ENCODE measurements at regions not wholly inside any gene's neighbourhood (a gene's known extent, or its start where the extent isn't known, plus 50 kb on each side); places are given as distances from the start of the nearest gene placed in this dataset.

DNA sequence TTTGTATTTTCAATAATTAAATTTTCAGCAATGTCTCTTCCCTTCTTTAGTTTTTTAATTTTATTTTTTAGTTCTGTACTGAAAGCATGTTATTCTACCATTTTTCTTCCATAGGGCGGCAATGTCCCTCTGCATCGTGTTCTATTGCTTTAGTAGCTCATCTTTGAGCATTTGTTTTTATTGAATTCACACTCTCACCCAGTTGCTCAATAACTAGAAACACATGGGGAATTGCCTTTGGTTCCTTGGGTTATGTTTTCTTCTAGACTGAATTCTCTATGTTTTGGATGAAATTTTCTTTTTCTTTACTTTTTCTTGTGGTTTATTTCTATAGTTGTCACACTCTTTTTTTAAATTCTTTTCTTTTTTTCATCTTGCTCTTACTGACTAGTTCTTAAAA lies 233.8 kb upstream of the LDB2 start:
- ATAC-seq (no peak), DNase-seq (no peak)
- no peak overlapping the region for H3K27ac ChIP-seq
- H3K27me3 ChIP-seq: no peaks in the 10 kb centered on the region
- intact Hi-C loops (cut with DNase I): no loop called here
- TF ChIP-seq, protein P1, sequence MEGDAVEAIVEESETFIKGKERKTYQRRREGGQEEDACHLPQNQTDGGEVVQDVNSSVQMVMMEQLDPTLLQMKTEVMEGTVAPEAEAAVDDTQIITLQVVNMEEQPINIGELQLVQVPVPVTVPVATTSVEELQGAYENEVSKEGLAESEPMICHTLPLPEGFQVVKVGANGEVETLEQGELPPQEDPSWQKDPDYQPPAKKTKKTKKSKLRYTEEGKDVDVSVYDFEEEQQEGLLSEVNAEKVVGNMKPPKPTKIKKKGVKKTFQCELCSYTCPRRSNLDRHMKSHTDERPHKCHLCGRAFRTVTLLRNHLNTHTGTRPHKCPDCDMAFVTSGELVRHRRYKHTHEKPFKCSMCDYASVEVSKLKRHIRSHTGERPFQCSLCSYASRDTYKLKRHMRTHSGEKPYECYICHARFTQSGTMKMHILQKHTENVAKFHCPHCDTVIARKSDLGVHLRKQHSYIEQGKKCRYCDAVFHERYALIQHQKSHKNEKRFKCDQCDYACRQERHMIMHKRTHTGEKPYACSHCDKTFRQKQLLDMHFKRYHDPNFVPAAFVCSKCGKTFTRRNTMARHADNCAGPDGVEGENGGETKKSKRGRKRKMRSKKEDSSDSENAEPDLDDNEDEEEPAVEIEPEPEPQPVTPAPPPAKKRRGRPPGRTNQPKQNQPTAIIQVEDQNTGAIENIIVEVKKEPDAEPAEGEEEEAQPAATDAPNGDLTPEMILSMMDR (IDR thresholded peaks at IDR 0.05): no peak
- peaks cover 0 to 2% of the 10 kb centered on the region in 2 donors for H3K9me3 ChIP-seq
- no peaks in the 10 kb centered on the region for H3K36me3 ChIP-seq
- no peaks in the 10 kb centered on the region for H3K4me1 ChIP-seq
- no peak overlapping the region for H3K4me3 ChIP-seq

DNA sequence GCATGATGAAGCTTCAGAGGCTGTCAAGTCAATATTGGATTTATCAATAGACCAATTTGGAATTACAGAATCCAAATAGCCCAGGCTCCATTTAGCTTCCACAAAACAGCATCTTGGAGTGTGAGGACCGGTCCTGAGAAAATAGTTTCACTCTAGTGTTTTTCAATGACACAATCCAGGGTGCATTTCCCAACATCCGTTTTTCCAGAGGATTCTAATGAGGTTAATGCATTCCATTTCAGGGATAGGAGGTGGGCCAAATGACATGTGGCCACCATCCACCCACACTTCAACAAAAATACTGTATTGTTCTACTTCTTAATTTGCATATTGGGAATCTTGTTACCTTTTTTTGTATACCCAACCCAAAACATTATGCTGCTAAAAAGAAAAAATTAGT lies 229.8 kb upstream of the LDB2 start:
- DNase-seq (no peak), ATAC-seq (no peak)
- Histone ChIP-seq H3K9me3 (no peaks in the 10 kb centered on the region), H3K4me1 (no peaks in the 10 kb centered on the region), H3K4me3 (no peak overlapping the region), H3K36me3 (no peaks in the 10 kb centered on the region), H3K27ac (no peak overlapping the region), H3K27me3 (no peaks in the 10 kb centered on the region)
- TF ChIP-seq, protein P1 (IDR thresholded peaks at IDR 0.05): no peak
- intact Hi-C loops (cut with DNase I): no loop called here

DNA sequence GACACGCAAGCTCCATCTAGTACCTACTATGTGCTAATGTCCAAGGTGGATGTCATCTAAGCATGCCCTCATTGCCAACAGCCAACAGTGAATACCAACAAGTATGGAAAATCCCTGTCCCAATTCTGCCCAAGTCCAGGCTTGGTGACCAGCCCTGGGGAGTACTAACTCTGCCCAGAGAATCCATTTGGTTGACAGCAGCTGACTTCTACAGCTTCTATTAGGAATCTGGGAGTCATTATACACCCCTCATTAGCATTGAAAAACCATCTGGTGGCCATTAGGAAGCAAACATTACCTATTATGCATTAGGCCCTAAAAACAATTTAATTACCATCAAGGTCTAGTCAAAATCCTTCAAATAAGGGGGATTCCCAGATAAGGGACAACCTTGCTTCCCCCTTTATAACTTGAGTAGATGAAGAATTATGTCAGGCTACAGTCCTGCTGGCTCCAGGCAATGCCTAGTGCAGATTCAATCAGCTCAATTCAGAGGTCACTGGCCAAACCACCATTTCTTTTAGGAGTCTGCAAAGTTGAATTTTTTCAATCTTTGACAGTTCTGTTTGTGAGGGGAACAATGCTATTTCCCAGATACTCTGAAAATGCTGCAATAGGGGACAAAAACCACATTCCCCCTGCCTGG lies 228.0 kb upstream of the LDB2 start:
- Histone ChIP-seq H3K4me1 (no peaks in the 10 kb centered on the region), H3K27me3 (no peaks in the 10 kb centered on the region), H3K36me3 (no peaks in the 10 kb centered on the region), H3K27ac (no peak overlapping the region), H3K4me3 (no peak overlapping the region), H3K9me3 (no peaks in the 10 kb centered on the region)
- ATAC-seq: no peak
- intact Hi-C loops (cut with DNase I): no loop called here
- DNase-seq: no peak
- TF ChIP-seq, protein P1 (IDR thresholded peaks at IDR 0.05): no peak

DNA sequence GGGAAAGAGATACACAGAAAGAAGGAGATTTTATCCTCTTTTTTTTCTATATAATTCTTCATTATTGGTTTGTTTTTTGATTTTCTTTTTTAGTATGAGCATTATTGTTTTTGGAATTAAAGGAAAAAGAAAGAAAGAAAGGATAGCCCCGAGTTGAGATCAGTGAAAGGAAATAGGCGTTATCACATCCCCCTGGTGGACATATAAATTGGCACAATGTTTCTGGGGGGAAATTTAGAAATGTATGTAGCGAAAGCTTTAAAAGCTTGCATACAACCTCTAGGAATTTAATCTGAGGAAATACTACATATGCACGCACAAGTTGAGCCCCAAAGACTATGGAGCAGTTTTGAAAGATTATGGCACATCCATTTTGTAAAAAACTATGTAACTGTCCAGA lies 226.3 kb upstream of the LDB2 start:
- no peak overlapping the region for H3K4me3 ChIP-seq
- intact Hi-C loops (cut with DNase I): no loop called here
- TF ChIP-seq, protein P1 (IDR thresholded peaks at IDR 0.05): no peak
- H3K27me3 ChIP-seq: no peaks in the 10 kb centered on the region
- peaks cover 0 to 6% of the 10 kb centered on the region in 2 donors for H3K9me3 ChIP-seq
- DNase-seq: no peak
- ATAC-seq: no peak
- H3K27ac ChIP-seq: no peak overlapping the region
- no peaks in the 10 kb centered on the region for H3K4me1 ChIP-seq
- no peaks in the 10 kb centered on the region for H3K36me3 ChIP-seq

DNA sequence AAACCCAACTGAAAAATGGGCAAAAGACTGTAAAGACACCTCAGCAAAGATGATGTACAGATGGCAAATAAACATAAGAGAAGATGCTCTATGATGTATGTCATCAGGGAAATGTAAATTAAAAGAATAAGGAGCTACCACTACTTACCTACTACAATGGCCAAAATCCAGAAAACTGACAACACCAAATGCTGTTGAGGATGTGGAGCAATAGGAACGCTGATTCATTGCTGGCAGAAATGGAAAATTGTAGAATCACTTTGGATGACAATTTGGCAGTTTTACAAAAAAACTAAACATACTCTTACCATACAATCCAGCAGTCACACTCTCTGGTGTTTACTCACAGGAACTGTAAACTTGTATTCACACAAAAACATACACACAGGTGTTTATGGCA lies 222.3 kb upstream of the LDB2 start:
- H3K4me3 ChIP-seq: no peak overlapping the region
- H3K4me1 ChIP-seq: no peaks in the 10 kb centered on the region
- no peaks in the 10 kb centered on the region for H3K36me3 ChIP-seq
- H3K9me3 ChIP-seq: peaks cover 0 to 10% of the 10 kb centered on the region in 2 donors
- TF ChIP-seq, protein P1 (IDR thresholded peaks at IDR 0.05): no peak
- intact Hi-C loops (cut with DNase I): no loop called here
- H3K27me3 ChIP-seq: no peaks in the 10 kb centered on the region
- H3K27ac ChIP-seq: no peak overlapping the region
- ATAC-seq: no peak
- DNase-seq: no peak
